ENCODE measurements at regions not wholly inside any gene's neighbourhood (a gene's known extent, or its start where the extent isn't known, plus 50 kb on each side); places are given as distances from the start of the nearest gene placed in this dataset.

GRCh38 chr2:215190588-215190987, 52.2 kb upstream of the ABCA12 start:
- TF ChIP-seq CTCF (IDR thresholded peaks at IDR 0.05 in 2 of 3, conservative IDR thresholded peaks at IDR 0.05 in 1 of 3; ENCODE audit: borderline replicate concordance in 1 of 3, insufficient read depth in 1 of 3, low read depth in 2 of 3, low read length in 2 of 3) (no peak), MAX (IDR thresholded peaks at IDR 0.05) (no peak), ATF3 (IDR thresholded peaks at IDR 0.05) (no peak), POLR2A (IDR thresholded peaks at IDR 0.05; ENCODE audit: borderline replicate concordance, extremely low read depth, insufficient read depth, insufficient read length) (no peak), JUND (IDR thresholded peaks at IDR 0.05) (no peak), CEBPB (IDR thresholded peaks at IDR 0.05; ENCODE audit: low read depth) (no peak), YY1 (IDR thresholded peaks at IDR 0.05; ENCODE audit: extremely low read depth, insufficient replicate concordance, low read depth, low read length) (no peak), REST (IDR thresholded peaks at IDR 0.05; ENCODE audit: low read depth) (no peak), EZH2 (IDR thresholded peaks at IDR 0.05) (no peak), EGR1 (IDR thresholded peaks at IDR 0.05; ENCODE audit: low read depth) (no peak), CBX3 (IDR thresholded peaks at IDR 0.05; ENCODE audit: low read depth) (no peak), POLR2AphosphoS5 (IDR thresholded peaks at IDR 0.05; ENCODE audit: low read depth, low read length) (no peak), ZNF274 (IDR thresholded peaks at IDR 0.05; ENCODE audit: low read depth, low read length) (no peak), SRF (IDR thresholded peaks at IDR 0.05; ENCODE audit: low read depth) (no peak)
